Astrocyte (in vitro differentiated cells and primary cell): ENCODE measurements at regions not wholly inside any gene's neighbourhood (a gene's known extent, or its start where the extent isn't known, plus 50 kb on each side); places are given as distances from the start of the nearest gene placed in this dataset.

Experiments used
- DNase-seq: peaks from one replicate; pipeline ENCODE4 v3.0.0-alpha.2; 2010; ENCODE audit warnings: low read depth
- FAIRE-seq: peaks from 2 replicates; lab custom pipeline; 2011; peaks lifted over from hg19 to GRCh38; lab: Jason Lieb, UNC
- H2AFZ ChIP-seq: 2 replicates; pipeline ENCODE4 v1.6.0; 2012; ENCODE audit warnings: low read depth, low read length, inconsistent platforms
- H3K27ac ChIP-seq: 2 replicates; pipeline ENCODE4 v1.5.1; 2011; ENCODE audit warnings: low read depth, low read length, inconsistent platforms
- H3K27me3 ChIP-seq: 2 replicates; pipeline ENCODE4 v1.6.0; 2011; ENCODE audit warnings: low read length, inconsistent platforms; ENCODE audit not compliant: insufficient read depth
- H3K36me3 ChIP-seq: 2 replicates; pipeline ENCODE4 v1.5.1; 2011; ENCODE audit warnings: low read length, inconsistent platforms; ENCODE audit not compliant: insufficient read depth
- H3K4me1 ChIP-seq: 2 replicates; pipeline ENCODE4 v1.5.1; 2011; ENCODE audit warnings: low read length, inconsistent platforms; ENCODE audit not compliant: insufficient read depth
- H3K4me2 ChIP-seq: 2 replicates; pipeline ENCODE4 v1.6.0; 2012; ENCODE audit warnings: low read length, inconsistent platforms
- H3K4me3 ChIP-seq: 2 replicates; pipeline ENCODE4 v1.5.1; 2011; ENCODE audit warnings: low read depth, mild to moderate bottlenecking, low read length, inconsistent platforms; ENCODE audit not compliant: insufficient read depth
- H3K79me2 ChIP-seq: 2 replicates; pipeline ENCODE4 v1.6.0; 2012; ENCODE audit warnings: mild to moderate bottlenecking, low read length, inconsistent platforms; ENCODE audit not compliant: insufficient read depth
- H3K9ac ChIP-seq: 2 replicates; pipeline ENCODE4 v1.6.0; 2012; ENCODE audit warnings: mild to moderate bottlenecking, low read length, inconsistent platforms
- H3K9me3 ChIP-seq: 2 replicates; pipeline ENCODE4 v1.5.1; 2012; ENCODE audit warnings: low read depth, mild to moderate bottlenecking, low read length, inconsistent platforms; ENCODE audit not compliant: insufficient read depth
- H4K20me1 ChIP-seq: 2 replicates; pipeline ENCODE4 v1.6.0; 2012; ENCODE audit warnings: low read length, inconsistent platforms; ENCODE audit not compliant: insufficient read depth
- H3K27ac Mint-ChIP-seq: one replicate; pipeline ENCODE4 v1.8.0; 2021; ENCODE audit warnings: mild to moderate bottlenecking, mixed read lengths; ENCODE audit not compliant: unreplicated experiment
- H3K27me3 Mint-ChIP-seq: one replicate; pipeline ENCODE4 v1.8.0; 2021; ENCODE audit warnings: low read depth, mixed read lengths; ENCODE audit not compliant: unreplicated experiment
- H3K36me3 Mint-ChIP-seq: one replicate; pipeline ENCODE4 v1.8.0; 2021; ENCODE audit warnings: low read depth, mixed read lengths; ENCODE audit not compliant: unreplicated experiment
- H3K4me1 Mint-ChIP-seq: one replicate; pipeline ENCODE4 v1.8.0; 2021; ENCODE audit warnings: low read depth, mixed read lengths; ENCODE audit not compliant: unreplicated experiment
- H3K4me3 Mint-ChIP-seq: one replicate; pipeline ENCODE4 v1.8.0; 2021; ENCODE audit warnings: mild to moderate bottlenecking, moderate library complexity, mixed read lengths; ENCODE audit not compliant: unreplicated experiment
- H3K9me3 Mint-ChIP-seq: one replicate; pipeline ENCODE4 v1.8.0; 2021; ENCODE audit warnings: mild to moderate bottlenecking, mixed read lengths; ENCODE audit not compliant: unreplicated experiment
- EZH2 ChIP-seq: IDR thresholded peaks from 2 replicates; pipeline ENCODE4 v1.6.1; 2012; ENCODE audit warnings: mild to moderate bottlenecking, low read length, inconsistent platforms; ENCODE audit not compliant: insufficient read depth
- TF ChIP-seq, protein P1 (sequence below): IDR thresholded peaks from 2 replicates; pipeline ENCODE4 v1.5.1; 2011; ENCODE audit warnings: low read depth, mild to moderate bottlenecking, inconsistent platforms, low read length, moderate library complexity; ENCODE audit not compliant: insufficient read depth

- H3K36me3 Mint-ChIP-seq: peaks cover 4% of the 10 kb centered on the region
- Histone ChIP-seq H3K27ac (no peak overlapping the region), H2AFZ (no peak overlapping the region), H4K20me1 (no peaks in the 10 kb centered on the region), H3K9ac (no peak overlapping the region), H3K4me2 (no peak overlapping the region), H3K36me3 (no peaks in the 10 kb centered on the region), H3K4me3 (no peak overlapping the region), H3K4me1 (peaks cover 19% of the 10 kb centered on the region), H3K27me3 (peaks cover 14% of the 10 kb centered on the region), H3K79me2 (no peaks in the 10 kb centered on the region), H3K9me3 (no peaks in the 10 kb centered on the region)
- TF ChIP-seq, protein P1, sequence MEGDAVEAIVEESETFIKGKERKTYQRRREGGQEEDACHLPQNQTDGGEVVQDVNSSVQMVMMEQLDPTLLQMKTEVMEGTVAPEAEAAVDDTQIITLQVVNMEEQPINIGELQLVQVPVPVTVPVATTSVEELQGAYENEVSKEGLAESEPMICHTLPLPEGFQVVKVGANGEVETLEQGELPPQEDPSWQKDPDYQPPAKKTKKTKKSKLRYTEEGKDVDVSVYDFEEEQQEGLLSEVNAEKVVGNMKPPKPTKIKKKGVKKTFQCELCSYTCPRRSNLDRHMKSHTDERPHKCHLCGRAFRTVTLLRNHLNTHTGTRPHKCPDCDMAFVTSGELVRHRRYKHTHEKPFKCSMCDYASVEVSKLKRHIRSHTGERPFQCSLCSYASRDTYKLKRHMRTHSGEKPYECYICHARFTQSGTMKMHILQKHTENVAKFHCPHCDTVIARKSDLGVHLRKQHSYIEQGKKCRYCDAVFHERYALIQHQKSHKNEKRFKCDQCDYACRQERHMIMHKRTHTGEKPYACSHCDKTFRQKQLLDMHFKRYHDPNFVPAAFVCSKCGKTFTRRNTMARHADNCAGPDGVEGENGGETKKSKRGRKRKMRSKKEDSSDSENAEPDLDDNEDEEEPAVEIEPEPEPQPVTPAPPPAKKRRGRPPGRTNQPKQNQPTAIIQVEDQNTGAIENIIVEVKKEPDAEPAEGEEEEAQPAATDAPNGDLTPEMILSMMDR: no peak
- no peak for TF ChIP-seq EZH2
- H3K4me1 Mint-ChIP-seq: peaks cover 10% of the 10 kb centered on the region
- H3K9me3 Mint-ChIP-seq: no peaks in the 10 kb centered on the region
- H3K27ac Mint-ChIP-seq: no peak overlapping the region
- peaks cover 43% of the 10 kb centered on the region for H3K27me3 Mint-ChIP-seq
- FAIRE-seq: no peak
- no peak overlapping the region for H3K4me3 Mint-ChIP-seq
- no peak for DNase-seq
These were observed 370.1 kb downstream of the RPS24 start for GRCh38 chr10:78403781-78404180.

DNA sequence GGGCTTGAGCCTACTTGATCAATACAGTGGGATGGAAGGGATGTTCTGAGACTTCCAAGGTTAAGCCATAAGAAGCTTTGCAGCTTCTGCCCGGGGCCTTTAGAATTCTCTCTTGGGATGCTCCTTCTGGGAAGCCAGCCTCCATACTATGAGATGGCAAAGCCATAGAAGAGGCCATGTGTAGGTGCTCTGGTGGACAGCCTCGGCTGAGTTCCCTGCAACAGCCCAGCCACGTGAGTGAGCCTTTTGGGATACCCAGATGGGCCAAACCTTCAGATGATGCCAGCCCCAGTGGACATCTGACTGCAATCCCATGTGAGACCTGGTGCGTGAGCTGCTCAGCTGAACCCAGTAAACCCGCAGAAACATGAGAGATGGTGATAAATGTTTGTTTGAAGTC, 370.6 kb downstream of the RPS24 start:
- Histone ChIP-seq H3K9ac (no peak overlapping the region), H3K4me2 (no peak overlapping the region), H3K79me2 (no peaks in the 10 kb centered on the region), H3K4me3 (no peak overlapping the region), H3K4me1 (peaks cover 20% of the 10 kb centered on the region), H3K36me3 (no peaks in the 10 kb centered on the region), H4K20me1 (no peaks in the 10 kb centered on the region), H3K27ac (no peak overlapping the region), H3K9me3 (no peaks in the 10 kb centered on the region), H2AFZ (no peak overlapping the region), H3K27me3 (peaks cover 14% of the 10 kb centered on the region)
- Mint-ChIP-seq H3K27ac (no peak overlapping the region), H3K27me3 (peaks cover 40% of the 10 kb centered on the region), H3K9me3 (no peaks in the 10 kb centered on the region), H3K36me3 (peaks cover 4% of the 10 kb centered on the region), H3K4me3 (no peak overlapping the region), H3K4me1 (peaks cover 10% of the 10 kb centered on the region)
- DNase-seq (no peak), FAIRE-seq (no peak)
- TF ChIP-seq, protein P1: no peak

DNA sequence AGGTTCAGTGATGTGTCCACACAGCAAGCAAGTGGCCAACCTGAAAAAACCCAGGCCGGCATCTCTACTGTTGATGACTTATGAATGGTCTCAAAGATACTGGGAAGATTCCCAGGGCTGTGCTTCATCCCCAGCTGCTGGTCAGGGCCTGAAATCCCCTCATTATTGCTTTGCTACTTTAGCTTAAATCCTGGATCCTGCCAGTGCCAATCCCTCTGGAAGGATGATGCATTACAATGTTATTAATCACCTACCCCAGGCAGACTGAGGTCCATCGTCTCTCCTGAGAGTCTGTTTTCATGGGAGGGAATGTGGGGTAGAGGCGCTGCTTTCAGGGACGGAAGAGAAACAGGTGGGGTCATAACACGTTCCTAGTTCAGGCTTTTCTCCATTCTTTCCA, 371.6 kb downstream of the RPS24 start:
- DNase-seq (peak; percentile 5), FAIRE-seq (no peak)
- TF ChIP-seq EZH2: no peak
- TF ChIP-seq, protein P1: no peak
- Histone ChIP-seq H3K4me2 (no peak overlapping the region), H3K27ac (no peak overlapping the region), H4K20me1 (no peaks in the 10 kb centered on the region), H2AFZ (no peak overlapping the region), H3K79me2 (no peaks in the 10 kb centered on the region), H3K9me3 (no peaks in the 10 kb centered on the region), H3K9ac (no peak overlapping the region), H3K4me1 (peaks cover 20% of the 10 kb centered on the region), H3K27me3 (peaks cover 14% of the 10 kb centered on the region), H3K36me3 (no peaks in the 10 kb centered on the region), H3K4me3 (no peak overlapping the region)
- Mint-ChIP-seq H3K27ac (peak overlapping the region; percentile 18), H3K9me3 (peaks cover 3% of the 10 kb centered on the region), H3K4me3 (no peak overlapping the region), H3K36me3 (peaks cover 4% of the 10 kb centered on the region), H3K4me1 (peaks cover 10% of the 10 kb centered on the region), H3K27me3 (peaks cover 40% of the 10 kb centered on the region)
